A204.1 (cell line): ENCODE measurements at regions not wholly inside any gene's neighbourhood (a gene's known extent, or its start where the extent isn't known, plus 50 kb on each side); places are given as distances from the start of the nearest gene placed in this dataset.

Experiments used
- FAIRE-seq: peaks from 2 replicates; lab custom pipeline; 2012; peaks lifted over from hg19 to GRCh38; lab: Jason Lieb, UNC

DNA sequence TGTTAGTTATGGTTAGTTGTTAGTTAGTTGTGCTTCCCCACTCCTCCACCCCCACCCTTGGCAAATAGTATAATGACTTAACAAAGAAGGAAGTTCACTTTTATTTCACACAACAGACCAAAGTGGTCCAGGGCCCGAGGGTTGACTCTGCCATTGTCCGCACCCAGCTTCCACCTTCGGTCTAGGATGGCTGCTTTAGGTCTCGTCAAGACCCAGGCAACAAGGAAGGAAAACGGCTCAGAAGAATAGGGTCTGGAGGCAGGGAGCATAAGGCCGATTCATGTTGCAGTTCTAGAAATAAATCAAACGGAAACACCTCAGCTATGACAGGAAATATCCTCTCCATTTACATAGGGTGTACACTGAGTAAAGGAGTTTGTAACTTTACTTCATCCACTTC, 206.0 kb upstream of the CXCR4 start:
- no peak for FAIRE-seq

DNA sequence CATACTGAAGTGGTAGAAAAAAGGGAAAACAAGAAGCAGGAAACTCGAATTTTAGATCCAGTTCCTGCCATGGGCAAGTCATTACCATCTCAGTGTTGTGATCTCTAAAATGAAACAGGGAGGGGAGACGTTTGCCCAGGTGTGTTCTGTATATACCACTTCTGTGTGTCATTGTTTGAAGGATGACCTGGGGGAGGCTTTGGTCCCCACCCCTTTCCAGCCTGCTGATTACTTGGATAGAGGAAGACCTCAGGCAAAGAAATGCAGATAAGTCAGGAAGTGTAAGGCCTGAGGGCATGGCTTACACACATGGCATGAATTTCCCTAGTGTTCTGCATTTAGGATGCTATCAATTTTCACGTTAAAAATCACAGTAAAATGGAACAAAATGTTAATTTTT, 205.2 kb upstream of the CXCR4 start:
- FAIRE-seq, result no peak

DNA sequence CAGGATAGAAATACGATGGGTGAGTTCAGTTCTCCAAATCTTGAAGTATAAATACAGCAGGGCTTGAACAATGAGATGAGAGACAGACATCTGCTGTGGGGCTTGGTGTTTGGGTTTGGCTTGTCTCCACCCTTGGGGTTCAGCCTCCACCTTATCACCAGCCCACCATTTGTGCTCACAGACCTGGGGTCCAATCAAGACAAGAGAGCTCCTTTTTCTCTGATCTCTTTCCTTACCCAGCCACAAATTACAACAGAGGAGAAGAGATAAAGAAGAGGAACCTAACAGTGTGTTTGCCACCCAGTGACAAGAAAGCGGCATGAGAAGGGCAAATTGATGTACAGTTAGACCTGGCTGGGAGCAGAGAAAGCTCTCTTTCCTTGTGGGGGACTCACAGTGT, 204.5 kb upstream of the CXCR4 start:
- no peak for FAIRE-seq

DNA sequence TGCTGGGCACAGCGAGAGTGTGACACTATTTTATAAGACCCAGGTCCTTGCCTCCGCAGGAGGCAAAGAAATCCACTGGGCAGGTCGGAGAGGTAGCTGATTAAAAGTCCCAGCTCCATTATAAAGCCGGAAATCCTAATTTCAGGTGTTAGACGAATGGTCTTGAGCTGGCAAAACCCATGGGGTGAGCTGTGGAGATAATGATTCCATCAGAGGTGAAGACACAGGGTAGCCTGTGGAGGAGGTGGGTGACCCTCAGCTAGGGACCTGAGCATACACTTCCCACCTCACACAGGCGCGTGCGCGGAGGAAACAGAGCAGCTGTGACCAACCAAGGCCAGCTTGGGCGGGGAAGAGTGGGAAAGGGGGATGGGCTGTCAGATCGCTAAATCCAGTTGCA, 201.7 kb upstream of the CXCR4 start:
- FAIRE-seq, result no peak

DNA sequence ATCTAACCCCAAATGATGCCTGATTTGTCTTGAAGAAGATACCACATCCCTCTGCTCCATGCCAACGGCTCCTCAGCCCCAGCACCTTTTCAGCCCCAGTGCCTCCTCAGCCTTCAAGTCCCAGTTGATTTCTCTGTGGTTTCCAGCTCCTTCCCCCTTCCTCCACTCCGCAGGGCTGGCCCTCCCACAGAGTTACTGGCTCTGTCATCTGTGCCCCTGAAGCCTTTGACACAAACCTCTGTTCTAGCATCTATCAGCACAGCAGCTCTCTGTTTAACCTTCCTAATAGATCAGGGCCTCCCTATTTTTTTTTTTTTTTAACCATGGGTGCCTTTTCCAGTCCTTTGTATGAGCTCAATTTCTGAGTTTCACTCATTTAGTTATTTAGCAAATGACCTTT, 201.3 kb upstream of the CXCR4 start:
- FAIRE-seq, result no peak

DNA sequence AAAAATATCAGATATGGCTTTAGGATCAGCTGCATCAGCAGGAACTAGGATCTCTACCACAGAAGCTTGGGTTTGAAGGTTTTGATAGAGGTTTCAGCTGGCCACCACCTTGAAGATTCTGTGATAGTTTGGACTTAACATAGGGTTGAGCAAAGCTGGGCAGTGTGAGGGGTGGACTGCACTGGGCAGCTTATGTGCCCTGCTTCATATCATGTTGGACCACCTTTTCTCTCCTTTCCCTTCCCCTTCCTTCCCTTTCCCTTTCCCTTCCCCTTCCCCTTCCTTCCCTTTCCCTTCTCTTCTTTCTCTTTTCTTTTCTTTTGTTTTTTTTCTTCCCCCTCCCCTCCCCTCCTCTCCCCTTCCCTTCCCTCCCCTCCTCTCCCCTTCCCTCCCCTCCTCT, 196.3 kb upstream of the CXCR4 start:
- FAIRE-seq, result no peak

DNA sequence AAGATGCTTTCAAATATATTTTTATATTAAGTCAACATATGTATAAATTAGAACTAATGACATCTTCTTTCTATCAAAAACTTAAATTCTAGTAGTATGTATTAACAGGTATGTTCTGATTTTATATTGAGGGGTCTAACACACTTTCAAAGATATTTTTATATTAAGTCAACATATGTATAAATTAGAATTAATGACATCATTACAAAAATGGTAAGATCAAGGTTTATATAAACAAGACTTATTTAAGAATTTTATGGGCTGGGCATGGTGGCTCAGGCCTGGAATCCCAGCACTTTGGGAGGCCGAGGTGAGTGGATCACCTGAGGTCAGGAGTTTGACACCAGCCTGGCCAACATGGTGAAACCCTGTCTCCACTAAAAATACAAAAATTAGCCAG, 194.6 kb upstream of the CXCR4 start:
- peak; percentile 66 for FAIRE-seq

DNA sequence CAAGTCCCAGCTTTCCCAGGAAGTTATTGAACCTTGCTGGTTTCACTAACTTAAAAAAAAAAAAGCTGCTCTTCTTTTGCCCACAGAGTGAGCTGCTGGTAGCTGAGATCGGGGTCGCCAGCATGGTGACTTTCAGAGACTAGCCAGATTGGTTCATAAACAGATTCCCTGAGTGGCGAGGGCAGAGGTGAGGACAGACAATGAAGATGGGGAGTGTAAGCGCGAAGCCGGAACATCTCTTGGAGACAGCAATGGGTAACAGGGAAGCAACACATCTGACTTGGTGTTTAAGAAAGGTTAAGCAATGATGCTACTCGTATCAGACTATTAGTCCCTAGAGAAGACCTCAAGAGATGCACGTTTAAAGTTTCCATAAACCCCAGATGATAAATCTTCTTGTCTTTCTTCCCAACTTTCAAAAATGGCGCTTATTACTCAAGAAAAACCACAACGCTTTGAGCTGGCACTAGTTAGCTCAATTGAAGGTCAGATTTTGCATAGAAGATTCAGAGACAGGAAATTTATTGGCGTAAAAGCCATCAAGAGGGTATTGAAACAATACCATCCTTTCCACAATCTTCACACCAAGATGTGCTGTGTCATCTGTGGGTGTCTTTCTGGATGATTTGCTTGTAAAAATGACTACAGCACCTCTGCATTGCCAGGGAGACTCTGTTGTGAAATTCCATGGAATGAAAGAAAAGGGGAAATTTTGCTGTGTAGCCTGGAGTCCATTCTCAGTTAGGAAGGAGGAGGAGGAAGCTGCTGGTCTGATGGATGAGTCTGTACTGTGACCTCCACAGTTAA, 193.1 kb upstream of the CXCR4 start:
- no peak for FAIRE-seq

DNA sequence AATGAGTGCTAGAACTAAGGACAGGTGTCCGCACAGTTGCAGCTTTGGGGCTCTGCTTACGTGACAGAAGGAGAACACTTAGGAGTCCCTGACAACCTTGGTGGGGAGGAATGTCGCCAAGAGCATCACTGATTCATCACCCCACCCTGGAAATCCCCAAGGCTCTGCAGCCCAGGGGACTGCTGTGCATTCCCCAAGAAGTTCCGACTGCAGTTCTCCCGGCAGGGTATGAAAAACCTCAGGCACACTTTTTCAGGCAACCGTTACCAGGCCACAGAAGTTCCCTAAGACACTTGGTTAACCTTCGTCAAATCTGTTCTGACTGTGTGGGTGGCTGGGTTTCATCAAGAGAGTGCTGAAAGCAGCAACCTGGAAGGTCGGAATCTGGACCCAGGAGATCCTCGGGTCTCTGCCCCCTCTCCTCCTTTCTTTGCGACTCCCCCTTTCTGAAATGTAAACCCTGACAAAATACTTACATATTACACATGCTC, 192.1 kb upstream of the CXCR4 start:
- FAIRE-seq, result no peak

DNA sequence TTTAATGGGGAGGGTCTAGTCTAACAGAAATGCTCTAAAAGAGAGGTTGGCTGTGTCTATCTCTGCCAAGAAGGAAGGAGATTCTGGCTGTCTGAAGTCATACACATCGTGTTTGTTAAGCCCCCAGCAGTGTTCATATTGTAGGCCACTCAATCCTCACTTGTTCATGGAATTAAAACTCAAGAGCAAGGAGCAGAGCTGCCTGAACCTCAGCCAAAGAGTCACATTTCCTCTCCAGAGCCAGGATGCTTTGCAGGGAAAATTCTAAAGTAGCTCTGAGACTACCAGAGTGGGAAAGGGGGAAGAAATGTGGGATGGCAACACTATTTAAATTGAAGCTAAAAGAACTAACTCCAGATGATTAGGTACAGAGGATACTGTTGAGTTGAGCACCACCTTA, 190.7 kb upstream of the CXCR4 start:
- no peak for FAIRE-seq

DNA sequence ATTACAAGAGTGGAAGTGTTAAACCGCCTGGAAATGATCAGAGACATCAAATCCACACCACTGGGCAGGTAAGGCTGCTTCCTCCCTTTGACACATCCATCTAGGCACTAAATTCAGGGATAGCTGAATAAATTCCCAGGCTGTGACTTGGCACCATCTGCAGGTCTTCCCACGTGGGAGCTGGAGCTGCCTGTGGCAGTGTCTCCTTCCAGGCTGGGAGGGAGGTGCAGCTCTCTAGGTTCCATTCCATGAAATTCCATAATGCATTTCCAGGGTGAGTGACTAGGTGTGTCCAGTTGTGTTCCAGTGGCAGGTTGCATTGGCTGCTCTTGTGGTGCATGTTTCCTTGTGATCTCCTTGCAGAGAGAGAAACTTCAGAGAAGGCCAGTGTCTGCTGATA, 188.9 kb upstream of the CXCR4 start:
- no peak for FAIRE-seq

DNA sequence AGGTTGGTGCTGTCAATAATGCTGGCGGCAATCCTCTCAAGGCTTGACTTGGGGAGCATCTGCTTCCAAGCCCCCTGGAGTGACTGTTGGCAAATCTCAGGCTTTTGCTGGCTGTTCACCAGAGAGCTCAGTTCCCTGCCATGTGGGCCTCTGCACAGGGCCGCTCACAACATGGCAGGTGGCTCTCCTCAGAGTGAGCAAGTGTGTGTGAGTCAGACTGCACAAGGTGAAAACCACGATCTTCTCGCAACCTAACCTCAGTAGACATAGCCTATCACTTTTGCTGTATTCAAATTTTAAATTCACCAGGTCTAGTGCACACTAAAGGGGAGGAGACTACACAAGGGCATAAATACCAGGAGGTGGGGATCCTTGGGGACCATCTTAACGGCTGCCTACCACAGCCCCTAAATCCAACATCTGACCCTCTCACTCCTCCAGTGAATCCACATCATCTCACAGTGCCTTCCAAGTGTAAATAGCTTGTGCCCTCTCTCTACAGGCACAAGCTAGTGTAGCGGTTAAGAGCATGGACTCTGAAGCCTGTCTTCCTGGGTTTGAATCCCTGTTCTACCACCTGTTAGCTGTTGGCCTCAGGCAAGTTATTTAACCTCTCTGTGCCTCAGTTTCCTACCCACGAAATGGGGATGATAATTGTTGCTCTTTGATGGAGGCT, 187.7 kb upstream of the CXCR4 start:
- no peak for FAIRE-seq

DNA sequence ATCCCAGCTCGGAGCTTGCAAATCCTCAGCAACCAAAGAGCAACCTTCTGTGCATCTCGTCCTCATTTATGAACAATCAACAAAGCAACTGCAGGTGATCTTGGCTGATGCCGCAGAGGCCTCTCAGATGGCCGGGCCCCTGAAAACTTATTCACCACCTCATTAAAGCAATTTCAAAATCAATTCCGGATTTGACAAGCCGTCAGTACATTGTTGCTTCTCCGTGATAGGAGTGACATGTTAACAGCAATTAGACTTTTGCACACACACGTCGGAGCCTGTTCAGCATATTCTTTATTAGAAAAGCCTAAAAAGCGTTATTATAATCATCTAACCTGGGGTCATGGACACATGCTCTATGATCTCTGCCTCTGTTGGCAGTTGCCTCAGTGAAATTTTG, 183.1 kb upstream of the CXCR4 start:
- FAIRE-seq, result no peak

DNA sequence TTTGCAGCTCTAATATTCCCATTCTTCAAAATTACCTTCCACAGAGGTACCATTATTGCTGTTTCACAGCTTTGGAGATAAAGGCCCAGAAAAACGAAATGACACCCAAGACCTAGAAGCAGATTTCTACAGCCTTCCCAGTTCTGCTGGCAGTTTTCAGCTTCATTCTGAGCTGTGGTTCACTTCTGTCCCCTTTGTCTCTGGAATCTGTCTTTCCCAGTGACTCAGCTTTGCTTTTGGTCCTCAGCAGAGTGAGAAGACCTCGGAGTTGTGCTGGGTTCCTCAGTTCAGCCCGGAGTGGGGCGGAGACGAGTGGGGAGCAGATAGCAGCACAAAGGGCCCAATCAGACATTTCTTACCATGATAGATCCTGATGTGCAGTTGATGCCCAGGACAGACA, 180.7 kb upstream of the CXCR4 start:
- FAIRE-seq, result no peak

DNA sequence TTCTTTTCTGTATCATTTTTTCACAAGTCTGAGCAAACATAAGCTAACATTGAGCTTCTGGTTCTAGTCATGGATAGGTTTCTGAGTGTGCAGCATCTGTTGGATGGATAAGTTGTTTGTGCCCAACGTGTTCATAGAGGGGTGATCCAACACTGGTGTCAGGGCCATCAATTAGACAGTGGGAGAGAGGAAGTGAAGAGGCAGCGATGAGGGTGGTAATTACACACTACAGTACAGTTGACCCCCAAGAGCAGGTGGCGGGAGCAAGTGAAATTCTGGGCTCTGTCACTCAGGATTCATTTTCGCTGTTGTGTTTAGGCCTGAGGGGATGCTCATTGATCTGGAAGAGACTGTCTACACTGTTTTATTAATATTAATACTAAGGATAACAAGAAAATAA, 180.0 kb upstream of the CXCR4 start:
- FAIRE-seq, result no peak

DNA sequence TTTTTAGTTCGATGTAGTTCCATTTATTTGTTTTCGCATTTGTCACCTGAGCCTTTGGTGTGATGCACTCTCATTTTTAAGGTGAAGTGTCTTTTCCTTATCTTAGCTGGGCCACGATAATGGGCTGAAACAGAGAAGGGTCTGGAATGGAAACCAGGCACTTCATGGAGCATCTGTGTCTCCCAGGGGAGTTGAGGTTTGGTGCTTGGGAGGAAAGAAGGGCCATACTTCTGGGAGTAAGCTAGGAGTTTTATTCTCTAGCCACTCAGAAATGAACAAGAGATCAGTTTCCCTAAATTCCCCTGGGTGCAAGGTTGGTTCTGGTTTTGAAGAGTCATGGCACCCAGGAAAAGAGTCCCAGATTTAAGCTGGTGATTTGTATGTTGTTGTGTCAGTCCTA, 179.4 kb upstream of the CXCR4 start:
- no peak for FAIRE-seq

DNA sequence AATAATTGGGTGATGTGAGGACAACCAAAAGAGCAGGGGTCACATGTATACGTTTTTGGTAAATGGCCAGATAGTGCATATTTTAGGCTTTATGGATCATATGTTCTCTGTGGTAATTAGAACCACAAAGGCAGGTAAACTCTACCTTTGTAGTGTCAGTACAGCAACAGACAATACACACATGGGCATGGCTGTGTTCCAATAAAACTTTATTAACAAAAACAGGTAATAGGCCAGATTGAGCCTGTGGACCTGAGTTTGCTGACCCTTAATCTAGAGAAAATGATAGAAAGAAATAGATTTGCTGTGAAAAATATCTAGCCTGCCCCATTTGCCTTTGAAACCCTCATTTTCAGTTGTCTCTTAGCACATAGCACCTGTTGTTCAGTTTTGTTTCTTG, 177.2 kb upstream of the CXCR4 start:
- FAIRE-seq, result no peak

DNA sequence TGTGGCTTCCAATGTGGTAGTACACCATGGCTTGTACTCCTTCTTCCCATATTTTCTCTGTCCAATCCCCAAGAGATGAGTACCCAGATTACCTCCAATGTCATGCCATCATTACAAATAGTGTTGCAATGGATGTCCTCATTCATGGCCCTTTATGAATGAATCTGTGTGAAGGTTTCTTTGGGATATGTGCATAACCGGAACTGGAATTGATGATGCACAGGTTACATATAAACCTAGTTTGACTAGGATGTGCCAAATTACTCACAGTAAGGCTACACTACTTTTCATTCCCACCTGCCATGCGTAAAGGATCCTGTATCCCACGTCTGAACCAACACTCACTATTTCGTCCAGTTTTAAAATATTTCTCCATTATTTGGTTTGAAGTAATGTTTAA, 173.9 kb upstream of the CXCR4 start:
- FAIRE-seq, result no peak

DNA sequence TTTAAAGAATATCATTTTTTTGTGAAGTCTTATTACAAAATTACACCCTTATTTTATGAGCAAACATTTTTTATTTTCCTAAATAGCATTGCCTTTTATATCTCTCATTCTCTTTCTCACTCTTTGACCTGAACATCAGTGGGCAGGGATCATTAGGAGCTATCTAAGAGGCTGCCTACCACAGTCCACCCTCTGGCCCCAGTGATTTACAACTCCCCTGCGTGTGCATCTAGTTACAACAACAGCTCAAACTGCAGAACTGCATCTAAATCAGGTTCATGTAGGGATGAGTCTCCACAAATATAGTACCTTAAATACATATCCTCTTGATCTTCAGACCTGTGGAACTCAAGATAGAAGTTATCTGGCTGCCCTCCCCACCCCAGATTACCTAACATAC, 172.4 kb upstream of the CXCR4 start:
- no peak for FAIRE-seq

DNA sequence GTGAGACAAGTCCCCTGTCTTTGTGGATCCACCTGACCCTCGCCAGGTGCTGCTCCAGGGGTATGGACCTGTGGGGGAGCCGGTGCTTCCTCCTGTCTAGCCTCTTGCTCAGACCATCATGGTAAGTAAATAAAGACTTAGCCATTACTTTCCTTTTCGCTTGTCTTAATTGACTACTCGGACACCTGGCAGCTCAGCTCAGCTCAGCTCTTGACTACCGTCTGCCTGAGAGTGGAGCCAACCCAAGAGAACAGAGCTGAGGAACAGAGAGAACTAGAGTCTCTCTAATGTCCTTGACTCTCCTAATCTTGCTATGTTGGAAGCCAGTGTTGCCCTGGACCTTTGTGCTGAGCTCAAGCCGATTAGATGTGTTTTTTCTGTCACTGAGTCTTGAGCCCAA, 170.3 kb upstream of the CXCR4 start:
- no peak for FAIRE-seq

DNA sequence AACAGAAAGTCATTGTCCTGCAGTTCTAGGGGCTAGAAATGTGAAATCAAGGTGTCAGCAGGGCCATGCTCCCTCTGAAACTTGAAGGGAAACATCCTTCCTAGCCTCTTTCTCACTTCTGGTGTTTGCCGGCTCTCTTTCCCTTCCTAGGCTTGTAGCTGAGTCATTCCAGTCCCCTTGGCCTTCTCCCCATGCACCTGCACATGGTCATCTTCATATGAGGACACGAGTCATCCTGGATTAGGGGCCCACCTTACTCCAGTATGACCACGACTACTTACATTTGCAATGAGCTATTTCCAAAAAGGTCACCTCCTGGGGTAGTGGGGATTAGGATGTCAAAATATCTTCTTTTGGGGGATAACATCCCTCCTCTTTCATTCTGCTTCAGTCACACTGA, 168.5 kb upstream of the CXCR4 start:
- FAIRE-seq, result no peak

DNA sequence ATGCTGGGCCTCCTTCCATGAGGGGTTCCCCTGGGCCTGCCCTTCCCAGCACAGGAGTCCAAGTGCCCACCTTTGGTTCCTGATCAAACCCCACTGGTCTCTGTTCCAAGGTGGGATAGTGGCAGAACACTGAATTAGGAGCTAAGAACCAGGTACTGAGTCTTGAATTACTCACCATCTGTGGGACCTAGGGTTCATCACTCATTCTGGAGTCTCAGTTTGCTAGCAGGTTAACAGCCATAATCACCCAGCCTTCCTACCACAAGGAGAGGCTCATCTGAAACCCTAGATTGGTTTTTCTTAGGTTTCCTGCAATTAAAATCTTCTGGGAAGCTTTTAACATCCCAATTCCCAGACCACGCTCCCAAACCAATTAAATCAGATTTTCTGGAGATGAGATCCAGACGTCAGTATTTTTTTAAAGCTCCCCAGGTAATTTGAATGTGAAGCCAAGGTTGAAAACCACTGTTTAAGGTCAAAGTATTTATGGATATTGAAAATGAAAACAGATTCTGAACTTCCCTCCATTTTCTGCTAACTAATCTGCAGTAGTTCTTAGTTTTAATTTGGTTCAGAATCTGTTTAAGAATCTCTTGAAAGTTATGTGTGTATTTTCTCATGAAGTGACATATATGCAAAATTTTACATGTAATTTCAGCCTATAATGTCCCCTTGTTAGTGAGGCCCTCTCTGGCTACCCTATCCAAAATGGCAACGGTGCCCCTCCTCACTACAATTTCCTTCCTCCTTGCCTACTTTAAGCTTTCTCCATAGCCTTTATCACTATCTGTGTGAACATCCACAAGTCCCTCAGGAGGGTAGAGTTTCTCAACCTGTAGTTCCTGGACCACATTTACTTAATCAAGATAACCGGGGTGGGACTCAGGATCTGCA, 166.5 kb upstream of the CXCR4 start:
- no peak for FAIRE-seq

DNA sequence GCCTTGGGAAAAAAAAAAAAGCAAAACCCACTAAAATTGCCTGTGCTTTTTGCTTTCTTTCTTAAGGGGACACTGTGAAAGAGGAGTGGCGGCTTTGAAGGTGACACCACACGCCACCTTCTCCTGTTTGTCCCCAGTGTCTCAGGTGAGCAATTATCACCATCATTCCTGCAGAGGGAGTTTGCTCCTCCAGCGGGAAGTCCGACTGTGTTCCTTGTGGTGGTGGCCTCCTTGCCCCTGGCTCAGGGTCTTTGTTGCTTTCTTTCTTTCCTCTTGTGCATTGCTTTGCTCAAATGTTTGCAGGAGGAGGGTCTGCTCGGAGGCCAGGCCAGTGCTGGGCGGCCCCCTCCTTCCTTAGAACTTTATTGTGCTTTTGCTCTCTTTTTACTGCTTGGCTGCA, 164.3 kb upstream of the CXCR4 start:
- no peak for FAIRE-seq
